Left lobe of liver (tissue), 2 donors: ENCODE measurements at regions not wholly inside any gene's neighbourhood (a gene's known extent, or its start where the extent isn't known, plus 50 kb on each side); places are given as distances from the start of the nearest gene placed in this dataset.
A peak's percentile ranks its signal among the peaks of the same experiment; 100 is the strongest.
"Not testable (repeated sequence)": the region's sequence is repeated elsewhere in the genome, so short reads cannot be mapped to it uniquely, and the experiment has no call there.

Experiments
- ATAC-seq: fragments of 200-7000 bp; cut with Tn5 transposase; one replicate; pipeline ENCODE4 v1.9.1; 2020; ENCODE audit warnings: mild to moderate bottlenecking, moderate library complexity
- DNase-seq: peaks from one replicate; pipeline ENCODE4 v3.0.0-alpha.2; 2020; ENCODE audit warnings: low spot score
- donor health status: DM: no; HTN: no; CAD: no; lungs with moderate emphysema.
- donor health status: DM: no; HTN: yes; CAD: no.

DNA sequence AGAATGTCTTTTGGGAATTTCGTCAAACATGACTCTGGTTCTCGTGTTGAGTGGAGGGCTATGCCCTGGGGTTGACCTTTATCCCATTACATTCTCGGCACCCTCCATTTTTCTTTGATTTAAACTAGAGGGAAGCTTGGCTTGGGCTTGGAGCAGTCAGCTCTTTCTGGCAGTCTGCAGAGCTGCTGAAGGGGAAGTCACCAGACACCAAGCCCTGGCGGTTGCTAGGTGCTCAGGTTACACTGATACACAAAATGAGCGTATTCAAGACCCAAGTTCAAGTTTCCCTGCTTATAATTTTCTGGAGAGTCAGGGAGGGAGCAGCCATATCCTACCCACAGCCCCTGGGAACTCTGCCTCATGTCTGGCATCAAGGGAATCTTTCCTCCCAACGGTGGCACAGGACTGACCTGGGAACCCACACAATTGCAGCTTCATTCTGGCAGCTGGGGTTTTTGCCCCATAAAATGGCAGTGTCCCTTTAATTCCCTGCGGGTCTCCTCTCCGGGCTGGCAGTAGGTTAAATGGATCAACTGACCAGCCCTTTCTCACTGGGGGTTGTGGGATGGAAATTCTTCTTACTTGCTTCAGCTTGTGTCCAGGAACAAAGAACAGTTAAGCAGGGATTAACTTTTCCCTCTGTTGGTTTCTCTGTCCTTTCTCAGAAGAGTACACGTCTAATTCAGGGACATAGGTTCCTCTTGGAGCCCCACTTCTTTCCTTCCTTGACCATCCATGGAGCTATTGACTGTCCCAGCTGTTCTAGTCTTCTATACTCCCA is 110.0 kb upstream of the DLG1 start:
- DNase-seq (peak; percentile 26), ATAC-seq (no peak)

DNA sequence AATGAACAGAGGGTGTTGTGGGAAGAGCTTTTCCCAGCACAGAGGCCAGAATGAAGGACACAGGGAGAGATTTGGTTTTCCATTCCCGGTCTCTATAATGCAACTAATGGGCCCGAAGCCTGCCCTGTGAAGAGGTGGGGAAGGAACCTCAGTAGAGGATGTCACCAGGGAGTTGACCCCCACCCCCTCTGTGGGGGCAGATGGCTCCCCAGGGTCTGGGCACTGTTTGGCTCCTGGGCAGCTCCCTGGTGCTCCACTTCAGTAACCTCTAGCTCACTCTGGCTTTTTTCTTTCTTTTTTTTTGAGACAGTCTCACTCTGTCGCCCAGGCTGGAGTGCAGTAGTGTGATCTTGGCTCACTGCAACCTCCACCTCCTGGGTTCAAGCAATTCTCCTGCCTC is 109.1 kb upstream of the DLG1 start:
- ATAC-seq = no peak
- DNase-seq = peak; percentile 7

DNA sequence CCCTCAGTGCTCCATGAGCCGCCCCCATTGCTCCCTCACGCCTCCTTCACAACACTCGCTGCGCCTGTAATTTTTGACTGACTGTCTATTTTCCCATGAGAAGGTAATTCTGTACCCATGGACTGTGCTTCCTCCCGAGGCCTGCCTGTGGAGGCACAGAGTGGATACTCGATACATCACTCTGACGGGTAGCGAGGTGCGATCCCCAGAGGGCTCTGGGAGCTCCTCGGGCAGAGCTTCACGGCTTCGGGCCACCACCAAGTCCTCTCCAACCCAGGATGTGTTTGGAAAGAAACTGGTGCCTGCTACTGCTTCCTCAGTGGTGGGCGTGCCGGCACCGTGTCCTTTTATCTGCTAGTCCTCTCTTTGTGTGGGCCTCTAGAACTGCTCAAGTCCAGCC is 108.6 kb upstream of the DLG1 start:
- ATAC-seq (no peak), DNase-seq (peak; percentile 31)

DNA sequence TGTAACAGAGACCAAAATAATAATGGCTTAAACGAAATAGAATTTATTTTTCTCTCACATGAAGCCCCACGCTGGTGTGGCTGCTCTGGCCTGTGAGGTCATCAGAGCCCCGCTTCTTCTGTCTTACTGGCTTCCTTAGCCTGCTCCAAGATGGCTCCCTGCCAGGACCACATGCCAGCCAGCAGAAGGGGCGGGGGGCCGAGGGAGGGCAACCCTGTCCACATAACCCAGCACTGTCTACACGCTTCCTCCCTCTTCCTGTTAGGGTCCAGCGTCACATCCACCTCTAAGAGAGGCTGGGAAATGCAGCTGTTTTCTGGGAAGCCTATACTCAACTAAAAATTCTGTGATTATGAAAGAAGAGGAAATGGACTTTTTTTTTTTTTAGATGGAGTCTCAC is 107.9 kb upstream of the DLG1 start:
- DNase-seq (peak; percentile 43), ATAC-seq (no peak)

DNA sequence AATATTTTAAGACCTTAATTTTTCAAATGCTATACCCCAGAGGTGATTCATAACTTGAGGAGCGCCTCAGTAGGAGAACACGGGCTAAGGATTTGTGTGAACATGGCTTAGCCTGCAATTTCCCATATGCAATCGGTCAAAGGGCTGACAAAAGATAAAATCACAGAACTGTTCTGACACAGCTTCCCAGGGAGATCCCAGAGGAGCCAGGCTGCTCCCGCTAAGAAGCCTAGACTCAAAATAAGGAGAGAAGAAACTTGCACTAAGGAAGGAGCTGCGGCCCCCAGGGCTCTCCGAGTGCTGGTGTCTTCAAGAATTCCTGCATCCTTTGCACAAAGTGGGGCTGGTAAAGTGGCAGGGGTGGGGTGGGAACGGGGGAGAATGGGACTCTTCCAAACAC is 106.3 kb upstream of the DLG1 start:
- ATAC-seq (no peak), DNase-seq (peak; percentile 26)

DNA sequence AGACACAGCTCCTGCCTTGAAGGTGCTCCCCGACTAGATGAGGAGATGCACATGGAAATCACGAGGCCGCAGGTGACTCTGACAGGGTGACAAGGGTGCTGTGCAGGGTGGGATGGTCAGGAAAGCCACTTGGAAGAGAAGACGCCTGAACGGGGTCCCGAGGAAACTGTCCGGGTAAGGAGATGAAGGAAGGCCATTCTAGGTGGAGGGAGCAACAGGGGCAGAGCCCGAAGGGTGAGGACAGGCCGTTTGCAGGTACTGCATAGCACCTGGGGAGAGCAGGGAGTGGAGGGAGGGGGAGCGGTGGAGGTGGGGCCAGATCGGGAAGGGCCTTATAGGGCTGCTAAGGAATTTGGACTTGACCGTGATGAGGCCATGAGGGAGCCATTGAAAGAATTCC is 105.6 kb upstream of the DLG1 start:
- DNase-seq (peak; percentile 37), ATAC-seq (no peak)

DNA sequence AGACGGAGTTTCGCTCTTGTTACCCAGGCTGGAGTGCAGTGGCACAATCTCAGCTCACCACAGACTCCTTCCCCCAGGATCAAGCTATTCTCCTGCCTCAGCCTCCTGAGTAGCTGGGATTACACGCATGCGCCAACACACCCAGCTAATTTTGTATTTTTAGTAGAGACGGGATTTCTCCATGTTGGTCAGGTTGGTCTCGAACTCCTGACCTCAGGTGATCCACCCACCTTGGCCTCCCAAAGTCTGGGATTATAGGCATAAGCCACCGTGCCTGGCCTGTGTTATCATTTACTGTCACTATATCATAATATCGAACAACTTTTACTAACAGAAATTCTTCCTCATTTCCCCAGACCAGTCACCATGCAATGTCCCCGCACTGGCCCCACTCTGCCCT is 104.0 kb upstream of the DLG1 start:
- not testable (repeated sequence) for DNase-seq

DNA sequence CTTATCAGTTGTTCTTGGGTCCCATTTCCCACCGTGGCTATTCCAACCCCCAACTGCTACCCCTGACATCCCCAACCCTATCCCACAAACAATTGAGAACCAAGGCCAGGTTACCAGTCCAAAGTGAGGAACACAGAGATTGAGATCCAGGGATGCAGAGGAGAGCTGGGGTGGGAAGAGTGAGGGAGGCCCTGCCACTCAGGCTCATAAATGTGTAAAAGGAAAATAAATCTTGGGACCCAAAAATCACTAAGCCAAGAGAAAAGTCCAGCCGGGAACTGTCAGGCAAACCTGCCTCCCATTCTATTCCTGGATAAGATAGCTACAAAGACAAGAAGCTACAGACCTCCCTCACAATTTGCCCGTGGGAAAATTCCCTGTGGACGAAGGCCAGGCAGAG is 101.1 kb upstream of the DLG1 start:
- DNase-seq = no peak

More for the DNA sequence above, 104.0 kb upstream of the DLG1 start:
- not testable (repeated sequence) for ATAC-seq

DNA sequence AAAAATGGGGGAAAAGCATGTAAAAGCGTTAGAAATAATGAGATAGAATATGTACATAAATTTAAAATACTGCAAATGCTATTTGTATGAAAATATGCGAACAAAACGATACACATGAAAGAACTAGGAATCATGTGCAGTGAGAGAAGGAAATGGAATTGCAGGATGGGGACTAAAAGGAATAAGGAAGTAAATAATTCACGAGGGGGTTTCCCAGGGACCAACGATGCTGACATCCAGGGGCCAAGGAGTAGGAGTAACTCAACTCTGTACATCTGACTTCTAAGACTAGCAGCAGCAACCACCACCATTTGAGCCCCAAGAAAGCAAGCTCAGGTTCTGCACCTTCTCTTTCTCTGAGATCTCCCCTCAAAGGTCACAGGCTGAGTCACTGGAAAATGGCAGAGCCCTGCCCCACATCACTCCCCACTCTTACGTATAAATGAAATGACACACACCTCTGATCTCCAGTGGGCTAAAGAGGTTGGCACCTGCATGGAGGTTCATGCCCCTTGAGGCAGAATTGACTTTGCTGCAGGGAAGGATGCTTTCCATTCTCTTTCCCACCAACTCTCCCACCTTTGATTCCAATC is 100.0 kb upstream of the DLG1 start:
- DNase-seq (no peak), ATAC-seq (no peak)

More for the DNA sequence above, 101.1 kb upstream of the DLG1 start:
- ATAC-seq = no peak

DNA sequence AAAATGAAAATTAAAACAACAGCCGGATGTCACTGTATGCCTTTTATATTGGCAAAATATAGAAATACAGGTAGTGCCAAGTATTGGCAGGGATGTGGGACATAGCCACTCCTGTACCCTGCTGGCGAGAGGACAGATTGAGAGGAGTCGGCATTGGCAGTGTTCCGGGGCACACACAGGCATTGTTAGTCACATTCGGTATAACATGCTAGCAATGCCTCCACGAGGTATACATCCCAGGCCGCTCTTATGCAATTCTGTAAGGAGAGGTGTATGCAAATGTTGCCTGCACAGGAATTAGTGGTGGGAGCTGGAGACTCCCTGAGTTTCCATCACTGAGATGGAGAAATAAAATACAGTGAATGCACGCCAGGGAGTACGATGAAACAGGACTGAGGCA is 99.4 kb upstream of the DLG1 start:
- no peak for ATAC-seq
- peak; percentile 12 for DNase-seq

DNA sequence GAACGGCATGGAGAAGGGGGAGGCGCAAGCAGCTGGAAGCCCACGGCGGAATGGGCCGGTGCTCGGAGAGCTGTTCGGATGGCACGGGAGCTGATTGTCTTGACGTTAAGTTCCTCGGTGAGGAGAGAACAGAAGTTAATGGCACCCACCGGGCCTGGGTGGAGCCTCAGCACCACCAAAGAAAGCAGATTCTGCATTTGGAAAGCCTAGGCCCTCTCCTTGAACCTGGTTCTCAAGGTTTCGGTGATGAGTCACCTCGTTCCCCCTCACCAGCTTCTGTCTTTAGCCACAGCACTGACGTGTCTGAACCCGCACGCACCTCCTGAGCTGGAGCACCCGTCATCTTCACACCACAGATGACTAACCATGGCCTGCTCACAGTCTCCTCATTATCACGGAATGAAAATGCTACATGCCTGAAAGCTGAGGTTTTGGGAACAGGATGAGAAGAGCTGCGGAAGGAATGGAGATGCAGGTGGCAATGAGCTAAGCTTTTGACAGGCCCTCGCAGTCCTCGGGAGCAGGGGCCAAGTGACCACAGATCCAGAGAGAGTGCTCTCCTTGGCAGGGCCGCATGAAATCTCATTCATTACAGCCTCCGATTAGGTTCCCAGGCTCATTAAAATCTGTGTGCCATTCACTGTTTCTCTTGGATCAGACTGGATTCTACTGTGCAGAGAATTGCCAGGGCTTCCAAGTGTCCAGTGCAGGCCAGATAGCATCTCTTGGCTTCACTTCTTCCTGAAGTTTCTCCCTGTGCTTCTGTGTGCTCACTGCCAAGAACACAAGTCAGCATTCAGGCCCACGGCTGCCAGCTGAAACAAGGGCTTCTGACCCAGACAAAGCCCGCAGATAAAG is 96.3 kb upstream of the DLG1 start:
- DNase-seq (peak; percentile 36), ATAC-seq (no peak)

DNA sequence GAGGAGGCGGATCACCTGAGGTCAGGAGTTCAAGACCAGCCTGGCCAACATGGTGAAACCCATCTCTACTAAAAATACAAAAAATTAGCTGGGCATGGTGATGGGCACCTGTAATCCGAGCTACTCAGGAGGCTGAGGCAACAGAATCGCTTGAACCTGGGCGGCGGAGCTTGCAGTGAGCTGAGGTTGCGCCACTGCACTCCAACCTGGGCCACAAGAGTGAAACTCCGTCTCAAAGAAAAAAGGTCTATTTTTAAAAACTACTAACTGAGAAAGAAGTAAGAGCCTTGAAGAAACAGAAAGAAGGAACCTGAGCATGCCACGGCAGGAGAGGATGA is 95.7 kb upstream of the DLG1 start:
- DNase-seq = peak; percentile 19
- ATAC-seq = not testable (repeated sequence)

DNA sequence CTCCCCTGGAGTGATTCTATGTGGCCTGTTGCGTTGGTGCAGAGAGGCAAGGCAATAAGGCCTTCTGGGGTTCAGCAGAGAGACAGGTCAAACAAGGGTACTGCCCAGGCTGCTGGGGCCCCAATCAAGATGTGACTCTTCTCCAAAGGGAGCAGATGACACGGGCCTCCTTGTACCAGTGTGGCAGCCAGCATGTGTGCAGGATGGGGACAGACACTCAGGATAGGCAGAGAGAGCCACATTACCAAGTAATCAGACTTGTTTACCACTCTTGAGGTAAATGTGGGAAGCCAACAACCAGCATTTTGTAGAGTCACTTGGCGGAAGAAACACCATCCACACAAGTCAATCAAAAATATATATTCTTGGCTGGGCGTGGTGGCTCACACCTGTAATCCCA is 95.3 kb upstream of the DLG1 start:
- ATAC-seq = no peak
- peak; percentile 29 for DNase-seq

DNA sequence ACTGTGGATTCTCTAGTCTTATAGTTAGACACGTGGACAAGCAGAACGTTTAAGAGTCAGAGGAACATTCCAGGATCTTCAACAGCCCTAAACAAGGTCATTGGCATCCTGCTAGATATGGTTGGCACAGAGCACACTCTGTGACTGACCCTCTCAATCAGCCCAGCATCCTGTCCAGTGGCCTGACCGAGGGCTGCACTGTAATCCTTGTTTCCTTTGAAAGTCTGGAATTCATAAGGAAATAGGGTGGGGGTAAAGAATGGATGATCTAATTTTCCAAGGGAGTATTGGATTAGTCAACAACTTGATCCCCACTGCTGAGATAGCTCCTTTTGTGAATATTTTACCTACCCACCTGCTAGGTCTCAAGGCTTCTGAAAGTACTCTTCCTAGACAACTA is 94.5 kb upstream of the DLG1 start:
- DNase-seq (peak; percentile 21), ATAC-seq (no peak)

DNA sequence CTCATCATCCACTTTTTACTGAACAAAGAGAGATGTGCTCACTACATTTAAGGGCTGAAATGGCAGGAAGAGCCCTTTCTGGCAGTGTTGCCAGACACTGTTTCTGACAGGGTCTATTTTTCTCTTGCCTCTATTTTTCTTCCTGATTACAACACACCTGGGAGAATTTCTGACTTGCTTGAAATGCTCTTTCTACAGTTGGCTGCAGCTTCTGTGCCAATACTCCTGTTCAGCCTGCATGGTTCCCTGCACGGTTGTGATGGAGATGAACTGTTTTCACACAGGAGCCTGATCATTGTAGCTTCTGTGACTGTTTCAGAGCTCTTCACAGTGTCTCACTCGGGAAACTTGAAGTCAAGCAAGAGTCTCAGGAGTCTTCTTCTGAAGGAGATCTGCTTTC is 83.0 kb upstream of the DLG1 start:
- ATAC-seq (no peak), DNase-seq (no peak)

DNA sequence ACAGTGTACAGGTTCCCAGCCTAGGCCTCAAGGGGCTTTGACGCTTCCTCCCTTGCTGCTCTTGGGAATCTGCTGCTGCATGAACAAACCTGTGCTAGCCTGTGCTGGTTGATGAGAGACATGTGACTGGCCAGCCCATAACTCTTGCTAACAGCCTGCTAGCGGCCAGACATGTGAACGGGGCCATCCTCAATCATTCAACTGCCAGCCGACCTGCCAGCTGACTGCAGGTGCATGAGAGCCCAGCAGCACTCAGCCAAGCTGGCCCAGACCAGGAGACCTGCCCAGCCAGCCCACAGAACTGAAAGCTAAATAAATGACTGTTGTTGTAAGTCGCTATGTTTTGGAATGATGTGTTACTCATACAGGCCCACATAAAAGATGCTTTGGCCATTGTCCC is 82.4 kb upstream of the DLG1 start:
- no peak for DNase-seq
- ATAC-seq = no peak

DNA sequence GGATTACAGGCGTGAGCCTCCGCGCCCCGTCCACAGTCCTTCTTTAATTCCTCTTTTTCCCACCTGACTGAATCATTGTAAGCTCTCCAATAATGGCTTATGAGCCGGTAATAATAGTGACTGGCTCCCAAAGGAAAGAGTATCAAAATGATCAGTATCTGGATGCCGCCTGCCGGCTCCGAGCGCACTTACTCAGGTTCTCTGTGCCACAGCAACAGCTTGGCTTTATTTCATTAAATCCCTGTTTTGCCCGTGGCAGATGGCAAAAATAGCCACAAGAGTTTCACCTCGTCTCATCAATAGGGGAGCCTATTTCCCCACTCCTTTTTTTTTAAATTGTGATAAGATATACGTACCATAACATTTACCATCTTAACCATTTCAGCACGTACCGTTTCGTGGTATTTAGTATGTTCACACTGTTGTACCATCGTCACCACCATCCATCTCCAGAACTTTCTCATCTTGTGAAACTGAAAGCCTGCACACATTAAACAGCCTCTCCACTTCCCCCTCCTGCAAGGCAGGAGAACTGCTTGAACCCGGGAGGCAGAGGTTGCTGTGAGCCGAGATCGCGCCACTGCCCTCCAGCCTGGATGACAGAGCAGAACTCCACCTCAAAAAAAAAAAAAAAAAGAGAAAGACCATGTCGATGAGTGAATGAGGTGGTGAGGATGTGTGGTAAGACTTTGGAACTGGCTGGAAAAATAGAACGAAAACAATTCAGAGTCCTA is 80.7 kb upstream of the DLG1 start:
- ATAC-seq (no peak), DNase-seq (no peak)

DNA sequence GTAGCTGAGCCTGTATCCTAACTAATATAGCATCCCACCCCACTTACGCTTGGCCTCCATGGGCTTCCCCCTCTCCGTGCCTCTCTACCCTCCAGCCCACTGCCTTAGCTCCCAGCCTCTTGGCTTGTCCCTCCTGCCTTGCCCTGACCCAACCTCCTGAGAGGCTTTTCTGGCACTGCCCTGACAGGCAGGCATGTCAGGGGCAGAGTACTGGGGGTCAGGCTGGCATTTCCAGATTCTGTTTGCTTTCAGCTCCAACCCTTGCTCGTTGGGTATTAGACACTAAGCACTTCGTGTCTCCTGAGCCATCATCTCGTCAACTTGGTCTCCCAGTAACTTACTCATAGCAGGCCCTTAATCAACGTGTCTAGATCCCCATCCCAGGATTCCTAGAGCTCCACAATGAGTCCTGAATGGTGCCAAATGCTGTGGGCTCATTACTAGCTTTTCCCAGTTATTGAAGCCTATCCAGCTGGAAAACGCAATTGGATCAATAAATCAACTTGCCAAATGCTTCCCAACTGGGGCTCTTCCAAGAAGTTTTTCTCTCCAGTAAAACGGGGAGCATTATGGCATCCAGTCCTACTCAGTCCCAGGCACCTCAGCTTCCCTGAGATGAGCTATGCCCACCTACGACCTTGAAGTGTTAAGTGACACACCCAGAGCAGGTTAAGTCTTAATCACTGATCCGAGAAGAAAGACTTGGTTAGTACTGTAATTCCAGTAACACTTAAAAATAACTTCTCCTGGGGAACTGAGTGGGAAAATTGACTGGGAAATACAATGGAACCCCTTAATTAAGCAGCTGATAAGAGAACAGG is 78.5 kb upstream of the DLG1 start:
- peak; percentile 80 for ATAC-seq
- peak; percentile 50 for DNase-seq

DNA sequence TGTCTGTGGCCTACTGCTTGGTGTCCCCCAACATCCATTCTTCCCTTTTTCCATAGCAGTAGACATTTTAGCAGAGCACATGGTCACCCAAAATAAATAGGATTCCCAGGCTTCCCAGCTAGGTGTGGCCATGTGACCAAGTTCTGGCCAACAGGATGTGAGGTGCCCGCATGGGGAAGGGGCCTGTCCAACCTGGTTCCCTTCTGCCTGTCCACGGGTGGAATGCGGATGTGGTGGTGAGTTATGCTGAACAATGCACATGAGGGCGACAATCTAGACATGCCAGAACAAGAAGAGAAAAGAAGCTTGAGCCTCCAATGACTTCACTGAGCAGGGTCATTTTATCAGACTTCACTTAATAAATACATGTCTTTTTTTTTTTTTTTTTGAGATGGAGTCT is 77.6 kb upstream of the DLG1 start:
- no peak for ATAC-seq
- no peak for DNase-seq

DNA sequence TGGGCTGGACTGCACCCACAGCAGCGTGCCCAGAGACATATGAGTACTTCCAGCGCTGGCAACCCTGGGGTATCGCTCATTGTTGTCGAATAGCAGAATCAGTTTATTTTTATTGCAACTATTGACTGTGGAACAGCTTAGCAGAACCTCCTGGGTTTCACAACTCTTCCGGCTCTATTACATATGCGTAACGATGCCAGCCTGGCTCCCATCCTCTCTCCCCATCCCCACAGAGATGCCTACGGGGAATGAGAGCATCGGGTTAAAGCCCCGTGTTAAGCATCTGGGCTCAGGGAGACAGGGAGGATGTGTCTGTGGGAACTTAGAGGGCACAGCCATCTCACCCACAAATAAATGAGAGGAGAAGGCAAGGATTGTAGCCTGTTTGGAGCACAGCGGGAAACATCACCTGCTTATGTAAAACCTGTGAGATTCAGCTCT is 76.6 kb upstream of the DLG1 start:
- no peak for DNase-seq
- peak; percentile 54 for ATAC-seq
